ENCODE measurements at regions not wholly inside any gene's neighbourhood (a gene's known extent, or its start where the extent isn't known, plus 50 kb on each side); places are given as distances from the start of the nearest gene placed in this dataset.

GRCh38 chr1:192022827-192023226 is 135.4 kb upstream of the RGS18 start:
- no peak for ATAC-seq (ENCODE audit: low read depth)
- Mint-ChIP-seq H3K27me3 (no peaks in the 10 kb centered on the region), H3K4me3 (no peak overlapping the region), H3K27ac (no peak overlapping the region), H3K9me3 (peaks cover 11% of the 10 kb centered on the region), H3K36me3 (ENCODE audit: low read depth) (no peaks in the 10 kb centered on the region), H3K4me1 (no peaks in the 10 kb centered on the region)
- TF ChIP-seq CTCF (IDR thresholded peaks at IDR 0.05) = no peak
- ChIA-PET POLR2A (no interaction called here), CTCF (no interaction called here)
- no peak for DNase-seq
- intact Hi-C loops (cut with micrococcal nuclease) = no loop called here

GRCh38 chr1:192024881-192025280 is 133.4 kb upstream of the RGS18 start:
- intact Hi-C loops (cut with micrococcal nuclease) = no loop called here
- H3K4me3 Mint-ChIP-seq = no peak overlapping the region
- no peak overlapping the region for H3K27ac Mint-ChIP-seq
- CTCF ChIA-PET = no interaction called here
- H3K27me3 Mint-ChIP-seq = no peaks in the 10 kb centered on the region
- H3K4me1 Mint-ChIP-seq = no peaks in the 10 kb centered on the region
- H3K36me3 Mint-ChIP-seq (ENCODE audit: low read depth) = no peaks in the 10 kb centered on the region
- no peak for DNase-seq
- no peak for ATAC-seq (ENCODE audit: low read depth)
- TF ChIP-seq CTCF (IDR thresholded peaks at IDR 0.05) = no peak
- peaks cover 6% of the 10 kb centered on the region for H3K9me3 Mint-ChIP-seq
- POLR2A ChIA-PET = no interaction called here

GRCh38 chr1:192038567-192038966 is 119.7 kb upstream of the RGS18 start:
- H3K4me1 Mint-ChIP-seq = no peaks in the 10 kb centered on the region
- intact Hi-C loops (cut with micrococcal nuclease) = no loop called here

GRCh38 chr1:192045131-192045530 is 113.1 kb upstream of the RGS18 start:
- H3K27me3 Mint-ChIP-seq = no peaks in the 10 kb centered on the region
- intact Hi-C loops (cut with micrococcal nuclease) = no loop called here
- no peak overlapping the region for H3K4me3 Mint-ChIP-seq
- DNase-seq (no peak), ATAC-seq (ENCODE audit: low read depth) (no peak)
- H3K9me3 Mint-ChIP-seq = no peaks in the 10 kb centered on the region
- no peak for TF ChIP-seq CTCF (IDR thresholded peaks at IDR 0.05)
- CTCF ChIA-PET = no interaction called here
- no peak overlapping the region for H3K27ac Mint-ChIP-seq
- POLR2A ChIA-PET = no interaction called here
- no peaks in the 10 kb centered on the region for H3K36me3 Mint-ChIP-seq (ENCODE audit: low read depth)
- H3K4me1 Mint-ChIP-seq = no peaks in the 10 kb centered on the region

More at GRCh38 chr1:192038567-192038966, 119.7 kb upstream of the RGS18 start:
- Mint-ChIP-seq H3K9me3 (no peaks in the 10 kb centered on the region), H3K27me3 (no peaks in the 10 kb centered on the region), H3K36me3 (ENCODE audit: low read depth) (no peaks in the 10 kb centered on the region), H3K4me3 (no peak overlapping the region), H3K27ac (no peak overlapping the region)
- ATAC-seq (ENCODE audit: low read depth) (no peak), DNase-seq (no peak)
- ChIA-PET CTCF (no interaction called here), POLR2A (no interaction called here)
- TF ChIP-seq CTCF (IDR thresholded peaks at IDR 0.05) = no peak

- H3K4me3 Mint-ChIP-seq = no peak overlapping the region
These were observed 104.7 kb upstream of the RGS18 start for GRCh38 chr1:192053531-192053971.

More at GRCh38 chr1:192053531-192053971, 104.7 kb upstream of the RGS18 start:
- no peak for DNase-seq
- intact Hi-C loops (cut with micrococcal nuclease) = no loop called here
- Mint-ChIP-seq H3K36me3 (ENCODE audit: low read depth) (no peaks in the 10 kb centered on the region), H3K4me1 (no peaks in the 10 kb centered on the region), H3K9me3 (no peaks in the 10 kb centered on the region), H3K27me3 (no peaks in the 10 kb centered on the region), H3K27ac (no peak overlapping the region)
- no peak for ATAC-seq (ENCODE audit: low read depth)
- TF ChIP-seq CTCF (IDR thresholded peaks at IDR 0.05) = no peak
- POLR2A ChIA-PET = no interaction called here
- CTCF ChIA-PET = no interaction called here
